IMR-90 (cell line): ENCODE measurements at regions not wholly inside any gene's neighbourhood (a gene's known extent, or its start where the extent isn't known, plus 50 kb on each side); places are given as distances from the start of the nearest gene placed in this dataset.

Source experiments
- ATAC-seq: fragments of 200-7000 bp; cut with Tn5 transposase; 2 replicates; pipeline ENCODE4 v1.9.1; 2020; ENCODE audit warnings: low read depth, mild to moderate bottlenecking, moderate library complexity
- BruUV-seq: library from RNA; stranded (reverse); fragments of 400-500 nt; replicated peaks from 2 replicates; lab custom pipeline; 2021; lab: Mats Ljungman, UMichigan
- CTCF ChIA-PET: fragments of 300-600 bp; formaldehyde crosslinking; extraction: SDS; loops from one replicate; lab custom pipeline; 2021; ENCODE audit warnings: antibody characterized with exemption; lab: Yijun Ruan, JAX
- POLR2A ChIA-PET: fragments of 300-600 bp; sonication (Branson Sonifier 250); formaldehyde crosslinking; loops from one replicate; lab custom pipeline; 2022; ENCODE audit warnings: antibody characterized with exemption; ENCODE audit not compliant: unreplicated experiment; lab: Charles Lee
- DNase-seq: peaks from one replicate; pipeline ENCODE4 v3.0.0; 2013
- H2AFZ ChIP-seq: replicated peaks from 2 replicates; pipeline ENCODE3; 2013; ENCODE audit warnings: low read length, mild to moderate bottlenecking; ENCODE audit not compliant: poor library complexity
- H2AK5ac ChIP-seq: 2 replicates; pipeline ENCODE4 v1.6.1; 2013; ENCODE audit warnings: low read depth, low read length, inconsistent platforms
- H2AK9ac ChIP-seq: replicated peaks from 2 replicates; pipeline ENCODE3; 2013; ENCODE audit warnings: mild to moderate bottlenecking, low read depth, low read length, moderate library complexity; ENCODE audit not compliant: poor library complexity
- H2BK120ac ChIP-seq: 2 replicates; pipeline ENCODE4 v1.6.1; 2013; ENCODE audit warnings: low read depth, low read length, inconsistent platforms
- H2BK15ac ChIP-seq: 3 replicates; pipeline ENCODE4 v1.6.1; 2013; ENCODE audit warnings: low read depth, low read length, inconsistent platforms
- H2BK20ac ChIP-seq: 2 replicates; pipeline ENCODE4 v1.6.1; 2013; ENCODE audit warnings: low read depth, mild to moderate bottlenecking, inconsistent platforms, low read length, moderate library complexity
- H2BK5ac ChIP-seq: 2 replicates; pipeline ENCODE4 v1.6.1; 2013; ENCODE audit warnings: mild to moderate bottlenecking, low read depth, low read length, inconsistent platforms; ENCODE audit not compliant: poor library complexity, severe bottlenecking
- H3K14ac ChIP-seq: replicated peaks from 2 replicates; pipeline ENCODE4 v1.6.1; 2013; ENCODE audit warnings: low read depth, low read length, inconsistent platforms
- H3K18ac ChIP-seq: 2 replicates; pipeline ENCODE4 v1.6.1; 2013; ENCODE audit warnings: low read depth, low read length, control low read depth
- H3K23ac ChIP-seq: 2 replicates; pipeline ENCODE4 v1.6.1; 2013; ENCODE audit warnings: low read depth, low read length, inconsistent platforms
- H3K27ac ChIP-seq: 2 replicates; pipeline ENCODE4 v1.5.1; 2013; ENCODE audit warnings: mild to moderate bottlenecking, control low read depth, low read length; ENCODE audit not compliant: insufficient read depth
- H3K27me3 ChIP-seq: 2 replicates; pipeline ENCODE4 v1.6.1; 2013; ENCODE audit warnings: low read length; ENCODE audit not compliant: control insufficient read depth, insufficient read depth
- H3K36me3 ChIP-seq: 2 replicates; pipeline ENCODE4 v1.6.1; 2013; ENCODE audit warnings: low read length, mixed read lengths; ENCODE audit not compliant: control insufficient read depth, insufficient read depth
- H3K4ac ChIP-seq: 2 replicates; pipeline ENCODE4 v1.6.1; 2013; ENCODE audit warnings: low read depth, low read length, inconsistent platforms
- H3K4me1 ChIP-seq: 2 replicates; pipeline ENCODE4 v1.6.1; 2013; ENCODE audit warnings: low read length, mixed read lengths; ENCODE audit not compliant: control insufficient read depth, insufficient read depth
- H3K4me2 ChIP-seq: 2 replicates; pipeline ENCODE4 v1.6.1; 2013; ENCODE audit warnings: low read depth, mild to moderate bottlenecking, control low read depth, low read length, moderate library complexity
- H3K4me3 ChIP-seq: 2 replicates; pipeline ENCODE4 v1.5.1; 2013; ENCODE audit warnings: low read depth, mild to moderate bottlenecking, control low read depth, low read length, moderate library complexity; ENCODE audit not compliant: insufficient read depth
- H3K56ac ChIP-seq: 2 replicates; pipeline ENCODE4 v1.6.1; 2013; ENCODE audit warnings: low read length, inconsistent platforms; ENCODE audit not compliant: insufficient read depth; ENCODE audit errors: extremely low read depth
- H3K79me1 ChIP-seq, 2 experiments: 2 replicates each; pipeline ENCODE4 v1.6.1; 2013; ENCODE audit warnings: low read length in 2 of 2, inconsistent platforms in 1 of 2, low read depth in 1 of 2
- H3K9ac ChIP-seq: 2 replicates; pipeline ENCODE4 v1.6.1; 2013; ENCODE audit warnings: low read depth, low read length, control low read depth
- H3K9me1 ChIP-seq: 2 replicates; pipeline ENCODE4 v1.6.1; 2013; ENCODE audit warnings: low read length, inconsistent platforms; ENCODE audit not compliant: insufficient read depth
- H3K9me3 ChIP-seq: 2 replicates; pipeline ENCODE4 v1.6.1; 2013; ENCODE audit warnings: low read length; ENCODE audit not compliant: control insufficient read depth, insufficient read depth
- H4K20me1 ChIP-seq: 2 replicates; pipeline ENCODE4 v1.6.1; 2013; ENCODE audit warnings: low read length, inconsistent platforms; ENCODE audit not compliant: insufficient read depth
- H4K5ac ChIP-seq: 2 replicates; pipeline ENCODE4 v1.6.1; 2013; ENCODE audit warnings: mild to moderate bottlenecking, low read depth, low read length, control low read depth
- H4K8ac ChIP-seq, 2 experiments: 2 replicates each; pipeline ENCODE4 v1.6.1; 2013; ENCODE audit warnings: low read depth in 2 of 2, low read length in 2 of 2, control low read depth in 1 of 2, inconsistent platforms in 1 of 2
- H4K91ac ChIP-seq: 2 replicates; pipeline ENCODE4 v1.6.1; 2013; ENCODE audit warnings: low read depth, low read length, inconsistent platforms; ENCODE audit not compliant: insufficient read depth
- BHLHE40 ChIP-seq: fragments of 150-350 bp; IDR thresholded peaks from 2 replicates; pipeline ENCODE4 v1.6.1; 2016; ENCODE audit warnings: mild to moderate bottlenecking, low read depth, low read length
- CTCF ChIP-seq: conservative IDR thresholded peaks from 2 replicates; pipeline ENCODE4 v1.5.1; 2012; ENCODE audit warnings: mild to moderate bottlenecking, low read depth, low read length, improper control_type of control experiment
- ELK1 ChIP-seq: fragments of 150-350 bp; IDR thresholded peaks from 2 replicates; pipeline ENCODE4 v1.6.1; 2016; ENCODE audit warnings: low read depth, mild to moderate bottlenecking, low read length, moderate library complexity, borderline replicate concordance
- FOS ChIP-seq: fragments of 150-350 bp; IDR thresholded peaks from 2 replicates; pipeline ENCODE4 v1.6.1; 2016; ENCODE audit warnings: low read depth, low read length
- MAFK ChIP-seq: IDR thresholded peaks from 2 replicates; pipeline ENCODE4 v1.6.1; 2012; ENCODE audit warnings: low read depth, low read length, improper control_type of control experiment
- MAZ ChIP-seq: IDR thresholded peaks from 2 replicates; pipeline ENCODE4 v1.6.1; 2012; ENCODE audit warnings: low read depth, mild to moderate bottlenecking, low read length, improper control_type of control experiment, moderate library complexity, borderline replicate concordance
- MXI1 ChIP-seq: IDR thresholded peaks from 2 replicates; pipeline ENCODE4 v1.6.1; 2012; ENCODE audit warnings: low read depth, mild to moderate bottlenecking, low read length, moderate library complexity, borderline replicate concordance
- NFE2L2 ChIP-seq: fragments of 150-350 bp; IDR thresholded peaks from 2 replicates; pipeline ENCODE4 v1.6.1; 2016; ENCODE audit warnings: low read depth, mild to moderate bottlenecking, low read length
- POLR2A ChIP-seq: IDR thresholded peaks from 2 replicates; pipeline ENCODE4 v1.6.1; 2012; ENCODE audit warnings: mild to moderate bottlenecking, low read depth, low read length
- RAD21 ChIP-seq: IDR thresholded peaks from 2 replicates; pipeline ENCODE4 v1.6.1; 2012; ENCODE audit warnings: low read length, improper control_type of control experiment
- RCOR1 ChIP-seq: IDR thresholded peaks from 2 replicates; pipeline ENCODE4 v1.6.1; 2012; ENCODE audit warnings: mild to moderate bottlenecking, low read length, improper control_type of control experiment; ENCODE audit not compliant: insufficient replicate concordance
- RFX5 ChIP-seq: IDR thresholded peaks from 2 replicates; pipeline ENCODE4 v1.8.0; 2012; ENCODE audit warnings: low read depth, mild to moderate bottlenecking, low read length, moderate library complexity
- SMC3 ChIP-seq: fragments of 150-350 bp; IDR thresholded peaks from 2 replicates; pipeline ENCODE4 v1.6.1; 2016; ENCODE audit warnings: low read depth, mild to moderate bottlenecking, antibody characterized with exemption, low read length, moderate library complexity
- USF2 ChIP-seq: fragments of 150-350 bp; IDR thresholded peaks from 2 replicates; pipeline ENCODE4 v1.6.1; 2017; ENCODE audit warnings: mild to moderate bottlenecking, antibody characterized with exemption, low read length, low read depth
- WGBS, 2 experiments: methylation state at CpG; one replicate each; pipeline versions ENCODE4 v1.1.5 to v1.1.7; 2013; ENCODE audit warnings: missing lambda C conversion rate in 2 of 2; ENCODE audit not compliant: insufficient read length in 1 of 2; ENCODE audit errors: extremely low coverage in 2 of 2; 5-methylcytosine and 5-hydroxymethylcytosine counted together
- dilution Hi-C: fragments of 300-500 bp; cut with HindIII; formaldehyde crosslinking; loops from one replicate; pipeline ENCODE4 v1.14.3; 2018; ENCODE audit warnings: low sequenced_read_pairs; ENCODE audit not compliant: unreplicated experiment
- in situ Hi-C: fragments of 300-500 bp; cut with MboI; formaldehyde crosslinking; loops from 3 replicates; pipeline ENCODE4 v1.14.3; 2019; ENCODE audit warnings: low sequenced_read_pairs, inconsistent platforms, mixed read lengths
- intact Hi-C: fragments of 100-400 bp; cut with micrococcal nuclease; formaldehyde crosslinking; loops from 2 replicates; pipeline ENCODE4 v1.10.0; 2022

GRCh38 chr1:193359631-193360030 is 173.2 kb upstream of the B3GALT2 start:
- no peak overlapping the region for H2AK5ac ChIP-seq
- CTCF ChIA-PET, result interaction anchor here (0.5 kb wide), 1 partner anchor 10 kb away, joined by 3 read pairs; no protein-coding TSS in a partner anchor
- no peak overlapping the region for H3K56ac ChIP-seq
- no peak overlapping the region for H2BK15ac ChIP-seq
- no peak overlapping the region for H3K23ac ChIP-seq
- POLR2A ChIA-PET, result no interaction called here
- no peaks in the 10 kb centered on the region for H3K79me1 ChIP-seq
- no peaks in the 10 kb centered on the region for H3K36me3 ChIP-seq
- no peak overlapping the region for H3K4me2 ChIP-seq
- H2BK20ac ChIP-seq, result no peak overlapping the region
- intact Hi-C loops (no loop called here), in situ Hi-C loops (no loop called here), dilution Hi-C loops (no loop called here)
- H3K4me3 ChIP-seq, result no peak overlapping the region
- no peaks in the 10 kb centered on the region for H3K9me1 ChIP-seq
- WGBS, 2 experiments, result no CpG with 5 or more reads among the region's 5 CpGs
- H4K5ac ChIP-seq, result no peak overlapping the region
- no peak overlapping the region for H3K4ac ChIP-seq
- TF ChIP-seq MXI1, result no peak
- no peak for TF ChIP-seq RFX5
- no peak for TF ChIP-seq SMC3
- TF ChIP-seq MAZ, result no peak
- TF ChIP-seq RCOR1, result no peak
- TF ChIP-seq MAFK, result no peak
- no peak for TF ChIP-seq BHLHE40
- TF ChIP-seq ELK1, result no peak
- TF ChIP-seq FOS, result no peak
- no peak for TF ChIP-seq CTCF
- TF ChIP-seq USF2, result no peak
- TF ChIP-seq NFE2L2, result no peak
- TF ChIP-seq POLR2A, result no peak
- no peak for TF ChIP-seq RAD21
- no peak overlapping the region for H3K14ac ChIP-seq
- no peak overlapping the region for H3K27ac ChIP-seq
- no peaks in the 10 kb centered on the region for H3K9me3 ChIP-seq
- H3K18ac ChIP-seq, result no peak overlapping the region
- H2AK9ac ChIP-seq, result no peak overlapping the region
- no peak overlapping the region for H2BK5ac ChIP-seq
- no peak overlapping the region for H2AFZ ChIP-seq
- H4K8ac ChIP-seq, result no peak overlapping the region
- no peak overlapping the region for H3K9ac ChIP-seq
- H2BK120ac ChIP-seq, result no peak overlapping the region
- ATAC-seq (no peak), DNase-seq (no peak)
- no peaks in the 10 kb centered on the region for H3K27me3 ChIP-seq
- no peaks in the 10 kb centered on the region for H3K4me1 ChIP-seq
- no peak overlapping the region for H4K91ac ChIP-seq
- BruUV-seq, result no TSS peak
- H4K20me1 ChIP-seq, result no peaks in the 10 kb centered on the region
